NB4 (cell line): ENCODE measurements at regions not wholly inside any gene's neighbourhood (a gene's known extent, or its start where the extent isn't known, plus 50 kb on each side); places are given as distances from the start of the nearest gene placed in this dataset.

ENCODE experiments used
- DNase-seq: peaks from one replicate; pipeline ENCODE4 v3.0.0; 2010; ENCODE audit warnings: low read depth
- H3K4me3 ChIP-seq: one replicate; pipeline ENCODE4 v1.5.1; 2011; ENCODE audit warnings: mild to moderate bottlenecking, low read depth, low read length, moderate library complexity
- MYC ChIP-seq: IDR thresholded peaks from 2 replicates; pipeline ENCODE4 v1.6.1; 2011; ENCODE audit warnings: low read depth, low read length
- POLR2A ChIP-seq: IDR thresholded peaks from 2 replicates; pipeline ENCODE4 v1.6.1; 2011; ENCODE audit warnings: mild to moderate bottlenecking; ENCODE audit not compliant: insufficient read length; ENCODE audit errors: extremely low read depth
- TF ChIP-seq, protein P1 (sequence below): IDR thresholded peaks from 2 replicates; pipeline ENCODE4 v1.6.1; 2011; ENCODE audit warnings: low read depth, low read length
- TF ChIP-seq, protein P2 (sequence below): IDR thresholded peaks from one replicate; pipeline ENCODE4 v1.5.1; 2012; ENCODE audit warnings: low read depth, low read length

- no peak overlapping the region for H3K4me3 ChIP-seq
- no peak for TF ChIP-seq MYC
- TF ChIP-seq POLR2A: no peak
- TF ChIP-seq, protein P1, sequence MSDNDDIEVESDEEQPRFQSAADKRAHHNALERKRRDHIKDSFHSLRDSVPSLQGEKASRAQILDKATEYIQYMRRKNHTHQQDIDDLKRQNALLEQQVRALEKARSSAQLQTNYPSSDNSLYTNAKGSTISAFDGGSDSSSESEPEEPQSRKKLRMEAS: no peak
- TF ChIP-seq, protein P2, sequence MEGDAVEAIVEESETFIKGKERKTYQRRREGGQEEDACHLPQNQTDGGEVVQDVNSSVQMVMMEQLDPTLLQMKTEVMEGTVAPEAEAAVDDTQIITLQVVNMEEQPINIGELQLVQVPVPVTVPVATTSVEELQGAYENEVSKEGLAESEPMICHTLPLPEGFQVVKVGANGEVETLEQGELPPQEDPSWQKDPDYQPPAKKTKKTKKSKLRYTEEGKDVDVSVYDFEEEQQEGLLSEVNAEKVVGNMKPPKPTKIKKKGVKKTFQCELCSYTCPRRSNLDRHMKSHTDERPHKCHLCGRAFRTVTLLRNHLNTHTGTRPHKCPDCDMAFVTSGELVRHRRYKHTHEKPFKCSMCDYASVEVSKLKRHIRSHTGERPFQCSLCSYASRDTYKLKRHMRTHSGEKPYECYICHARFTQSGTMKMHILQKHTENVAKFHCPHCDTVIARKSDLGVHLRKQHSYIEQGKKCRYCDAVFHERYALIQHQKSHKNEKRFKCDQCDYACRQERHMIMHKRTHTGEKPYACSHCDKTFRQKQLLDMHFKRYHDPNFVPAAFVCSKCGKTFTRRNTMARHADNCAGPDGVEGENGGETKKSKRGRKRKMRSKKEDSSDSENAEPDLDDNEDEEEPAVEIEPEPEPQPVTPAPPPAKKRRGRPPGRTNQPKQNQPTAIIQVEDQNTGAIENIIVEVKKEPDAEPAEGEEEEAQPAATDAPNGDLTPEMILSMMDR: no peak
- no peak for DNase-seq
Measured at GRCh38 chr9:12882430-12882829, 107.6 kb downstream of the LURAP1L start.

GRCh38 chr9:12884736-12885395 is 110.0 kb downstream of the LURAP1L start:
- no peak overlapping the region for H3K4me3 ChIP-seq
- TF ChIP-seq, protein P1: no peak
- TF ChIP-seq POLR2A (no peak), MYC (no peak)
- TF ChIP-seq, protein P2: no peak
- no peak for DNase-seq

DNA sequence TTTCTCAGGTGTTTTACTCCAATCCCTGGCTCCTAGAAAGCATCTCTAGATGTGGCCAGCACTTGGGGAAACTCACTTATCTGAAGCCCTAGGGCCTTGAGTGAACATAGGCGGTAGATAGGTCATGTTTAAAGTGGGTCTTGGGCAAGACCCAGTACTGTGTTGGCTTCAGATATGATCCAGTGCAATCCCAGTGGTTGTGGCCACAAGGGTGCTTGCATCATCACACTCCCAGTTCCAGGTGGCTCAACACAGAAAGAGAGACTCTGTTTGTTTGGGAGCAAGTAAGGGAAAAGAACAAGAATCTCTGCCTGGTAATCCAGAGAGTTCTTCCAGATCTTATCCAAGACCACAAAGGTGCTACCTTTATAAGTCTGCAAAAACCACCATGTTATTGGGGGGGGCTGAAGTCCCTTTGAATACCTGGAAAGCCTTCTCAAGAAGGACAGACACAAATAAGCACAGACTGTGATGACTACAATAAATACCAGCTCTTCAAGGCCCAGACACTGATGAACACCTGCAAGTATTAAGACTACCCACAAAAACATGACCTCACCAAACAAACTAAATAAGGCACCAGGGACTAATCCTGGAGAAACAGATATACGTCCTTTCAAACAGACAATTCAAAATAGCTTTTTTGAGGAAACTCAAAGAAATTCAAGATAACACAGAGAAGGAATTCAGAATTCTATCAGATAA is 114.7 kb downstream of the LURAP1L start:
- no peak overlapping the region for H3K4me3 ChIP-seq
- TF ChIP-seq POLR2A (no peak), MYC (no peak)
- TF ChIP-seq, protein P1: no peak
- TF ChIP-seq, protein P2: no peak
- DNase-seq: no peak

GRCh38 chr9:12891588-12891987 is 116.8 kb downstream of the LURAP1L start:
- no peak overlapping the region for H3K4me3 ChIP-seq
- TF ChIP-seq MYC: no peak
- TF ChIP-seq, protein P2: no peak
- TF ChIP-seq, protein P1: no peak
- TF ChIP-seq POLR2A: no peak
- no peak for DNase-seq

GRCh38 chr9:12903316-12903715 is 128.5 kb downstream of the LURAP1L start:
- TF ChIP-seq MYC: no peak
- TF ChIP-seq POLR2A: no peak
- TF ChIP-seq, protein P2: no peak
- TF ChIP-seq, protein P1: no peak
- no peak for DNase-seq
- H3K4me3 ChIP-seq: no peak overlapping the region
